Liver (tissue), 8 donors: ENCODE measurements at regions not wholly inside any gene's neighbourhood (a gene's known extent, or its start where the extent isn't known, plus 50 kb on each side); places are given as distances from the start of the nearest gene placed in this dataset.
A peak's percentile ranks its signal among the peaks of the same experiment; 100 is the strongest.

ENCODE experiments used
- DNase-seq: peaks from one replicate; pipeline ENCODE4 v3.0.0-alpha.2; 2017; ENCODE audit warnings: low spot score
- H3K27ac ChIP-seq, 2 donors: one replicate each; pipeline ENCODE4 v1.7.0; 2013; ENCODE audit warnings: inconsistent platforms in 2 of 2, low read length in 2 of 2, control low read depth in 1 of 2, low read depth in 1 of 2, mild to moderate bottlenecking in 1 of 2
- H3K27me3 ChIP-seq, 4 donors: one replicate each; pipeline versions ENCODE4 v1.6.1 to v1.7.0; 2013; ENCODE audit warnings: low read length in 3 of 4, inconsistent platforms in 1 of 4, mild to moderate bottlenecking in 1 of 4, moderate library complexity in 1 of 4; ENCODE audit not compliant: control insufficient read depth in 4 of 4, insufficient read depth in 4 of 4
- H3K36me3 ChIP-seq, 4 donors: one replicate each; pipeline versions ENCODE4 v1.6.1 to v1.7.0; 2013; ENCODE audit warnings: low read length in 3 of 4, mild to moderate bottlenecking in 3 of 4, low read depth in 1 of 4, moderate library complexity in 1 of 4; ENCODE audit not compliant: control insufficient read depth in 4 of 4, insufficient read depth in 3 of 4
- H3K4me1 ChIP-seq, 4 donors: one replicate each; pipeline versions ENCODE4 v1.6.1 to v1.7.0; 2013; ENCODE audit warnings: low read length in 3 of 4, mild to moderate bottlenecking in 3 of 4, moderate library complexity in 1 of 4; ENCODE audit not compliant: control insufficient read depth in 4 of 4, insufficient read depth in 4 of 4
- H3K4me3 ChIP-seq, 3 donors: one replicate each; pipeline versions ENCODE4 v1.6.1 to v1.7.0; 2013; ENCODE audit warnings: low read length in 3 of 3, control low read depth in 1 of 3, low read depth in 1 of 3, mild to moderate bottlenecking in 1 of 3
- H3K9ac ChIP-seq, 2 donors: one replicate each; pipeline ENCODE4 v1.7.0; 2013; ENCODE audit warnings: low read length in 2 of 2, mild to moderate bottlenecking in 2 of 2, moderate library complexity in 2 of 2, control low read depth in 1 of 2, low read depth in 1 of 2
- H3K9me3 ChIP-seq, 4 donors: one replicate each; pipeline versions ENCODE4 v1.6.1 to v1.7.0; 2013; ENCODE audit warnings: low read length in 3 of 4; ENCODE audit not compliant: control insufficient read depth in 4 of 4
- ATF3 ChIP-seq: IDR thresholded peaks from 2 replicates; pipeline ENCODE4 v1.6.1; 2016; ENCODE audit warnings: antibody characterized with exemption
- CTCF ChIP-seq: fragments of 150-350 bp; IDR thresholded peaks from 2 replicates; pipeline ENCODE4 v1.5.1; 2017; ENCODE audit warnings: improper control_type of control experiment, low read depth, low read length; ENCODE audit not compliant: missing input control
- EGR1 ChIP-seq, 2 donors: IDR thresholded peaks; 2 replicates each; pipeline ENCODE4 v1.6.1; 2016 to 2018; ENCODE audit warnings: antibody characterized with exemption in 2 of 2, low read depth in 2 of 2
- FOXA2 ChIP-seq: IDR thresholded peaks from 2 replicates; pipeline ENCODE4 v1.6.1; 2016; ENCODE audit warnings: antibody characterized with exemption
- GABPA ChIP-seq, 2 donors: IDR thresholded peaks in 1 of 2; conservative IDR thresholded peaks in 1 of 2; 2 replicates each; pipeline ENCODE4 v1.6.1; 2016; ENCODE audit warnings: antibody characterized with exemption in 2 of 2, mild to moderate bottlenecking in 1 of 2, moderate library complexity in 1 of 2
- HNF4A ChIP-seq, 2 donors: conservative IDR thresholded peaks; 2 replicates each; pipeline ENCODE4 v1.6.1; 2016; ENCODE audit warnings: antibody characterized with exemption in 2 of 2, mild to moderate bottlenecking in 2 of 2
- HNF4G ChIP-seq: IDR thresholded peaks from 2 replicates; pipeline ENCODE4 v1.6.1; 2016; ENCODE audit warnings: antibody characterized with exemption
- JUND ChIP-seq, 2 donors: IDR thresholded peaks; 2 replicates each; pipeline ENCODE4 v1.6.1; 2016; ENCODE audit warnings: antibody characterized with exemption in 2 of 2
- MAX ChIP-seq: IDR thresholded peaks from 2 replicates; pipeline ENCODE4 v1.6.1; 2016; ENCODE audit warnings: antibody characterized with exemption
- NR2F2 ChIP-seq: IDR thresholded peaks from 2 replicates; pipeline ENCODE4 v1.6.1; 2016; ENCODE audit warnings: antibody characterized with exemption
- REST ChIP-seq: IDR thresholded peaks from 2 replicates; pipeline ENCODE4 v1.6.1; 2016; ENCODE audit warnings: antibody characterized with exemption, mild to moderate bottlenecking
- RXRA ChIP-seq, 2 donors: IDR thresholded peaks; 2 replicates each; pipeline ENCODE4 v1.6.1; 2017 to 2018; ENCODE audit warnings: antibody characterized with exemption in 2 of 2, mild to moderate bottlenecking in 1 of 2
- YY1 ChIP-seq: IDR thresholded peaks from 2 replicates; pipeline ENCODE4 v1.6.1; 2016; ENCODE audit warnings: antibody characterized with exemption, mild to moderate bottlenecking
- ZBTB33 ChIP-seq: IDR thresholded peaks from 2 replicates; pipeline ENCODE4 v1.6.1; 2016; ENCODE audit warnings: antibody characterized with exemption
- WGBS: extraction: QIAGEN DNeasy Blood & Tissue Kit; methylation state at CpG from one replicate; pipeline ENCODE4 v1.1.7; 2013; 5-methylcytosine and 5-hydroxymethylcytosine counted together
- donor health status: healthy.
- donor health status: healthy.
- donor health status: healthy.
- donor health status: healthy.
- donor health status: healthy.

- TF ChIP-seq GABPA (IDR thresholded peaks at IDR 0.05 in 1 of 2, conservative IDR thresholded peaks at IDR 0.05 in 1 of 2) (no peak), JUND (IDR thresholded peaks at IDR 0.05) (no peak), MAX (no peak), FOXA2 (no peak), ATF3 (no peak), HNF4G (no peak), YY1 (no peak), EGR1 (IDR thresholded peaks at IDR 0.05; ENCODE audit: low read depth in 2 of 2) (no peak), HNF4A (conservative IDR thresholded peaks at IDR 0.05) (no peak)
These were observed 83.4 kb upstream of the BMP2K start (continued) for GRCh38 chr4:78692822-78693170.

GRCh38 chr4:78693777-78694456, 82.2 kb upstream of the BMP2K start:
- Histone ChIP-seq H3K27ac (no peak overlapping the region), H3K36me3 (no peaks in the 10 kb centered on the region), H3K9ac (no peak overlapping the region), H3K4me1 (peaks cover 0 to 1% (median 0%) of the 10 kb centered on the region in 4 donors), H3K27me3 (no peaks in the 10 kb centered on the region), H3K4me3 (no peak overlapping the region), H3K9me3 (no peaks in the 10 kb centered on the region)
- WGBS = 44% methylated on average over 2 of the region's 2 CpGs
- no peak for DNase-seq
- TF ChIP-seq YY1 (no peak), EGR1 (IDR thresholded peaks at IDR 0.05; ENCODE audit: low read depth in 2 of 2) (no peak), RXRA (IDR thresholded peaks at IDR 0.05) (no peak), REST (no peak), NR2F2 (peak; percentile 12), FOXA2 (no peak), CTCF (no peak), ATF3 (no peak)

GRCh38 chr4:78694457-78694787, 81.7 kb upstream of the BMP2K start:
- no peak for DNase-seq
- peaks cover 0 to 1% (median 0%) of the 10 kb centered on the region in 4 donors for H3K4me1 ChIP-seq
- H3K27ac ChIP-seq = no peak overlapping the region
- H3K9ac ChIP-seq = no peak overlapping the region
- H3K27me3 ChIP-seq = no peaks in the 10 kb centered on the region
- WGBS = 90% methylated on average over 2 of the region's 2 CpGs
- H3K36me3 ChIP-seq = no peaks in the 10 kb centered on the region
- no peak overlapping the region for H3K4me3 ChIP-seq
- H3K9me3 ChIP-seq = no peaks in the 10 kb centered on the region
- TF ChIP-seq REST (no peak), ATF3 (no peak), ZBTB33 (no peak), CTCF (no peak)
